H1 (cell line): ENCODE measurements at regions not wholly inside any gene's neighbourhood (a gene's known extent, or its start where the extent isn't known, plus 50 kb on each side); places are given as distances from the start of the nearest gene placed in this dataset.

Experiments used
- CHD1 ChIP-seq: IDR thresholded peaks from 2 replicates; pipeline ENCODE4 v1.6.1; 2012; ENCODE audit warnings: low read depth, low read length, improper control_type of control experiment
- CHD7 ChIP-seq: fragments of 300-600 bp; sonication (generic); IDR thresholded peaks from 2 replicates; pipeline ENCODE4 v1.7.1; 2012; ENCODE audit warnings: low read length, moderate library complexity, mild to moderate bottlenecking, inconsistent platforms; ENCODE audit not compliant: insufficient replicate concordance
- E2F6 ChIP-seq: IDR thresholded peaks from 2 replicates; pipeline ENCODE4 v1.6.1; 2012; ENCODE audit warnings: inconsistent platforms
- FOSL1 ChIP-seq: IDR thresholded peaks from 2 replicates; pipeline ENCODE4 v1.6.1; 2011; ENCODE audit warnings: mild to moderate bottlenecking, low read depth, low read length, moderate library complexity; ENCODE audit not compliant: insufficient read depth
- MAX ChIP-seq: IDR thresholded peaks from 2 replicates; pipeline ENCODE4 v1.6.1; 2012; ENCODE audit warnings: inconsistent platforms
- SRF ChIP-seq: IDR thresholded peaks from 2 replicates; pipeline ENCODE4 v1.6.1; 2011; ENCODE audit warnings: mild to moderate bottlenecking, low read depth, low read length, moderate library complexity
- YY1 ChIP-seq: IDR thresholded peaks from 2 replicates; pipeline ENCODE4 v1.6.1; 2011; ENCODE audit warnings: low read depth, mild to moderate bottlenecking, low read length

- TF ChIP-seq E2F6 (no peak), CHD7 (no peak), SRF (no peak), YY1 (no peak), MAX (no peak), FOSL1 (no peak), CHD1 (no peak)
Measured at GRCh38 chr3:140816372-140817195, 125.1 kb upstream of the SLC25A36 start (continued).
